ENCODE measurements at regions not wholly inside any gene's neighbourhood (a gene's known extent, or its start where the extent isn't known, plus 50 kb on each side); places are given as distances from the start of the nearest gene placed in this dataset.
"Not testable (repeated sequence)": the region's sequence is repeated elsewhere in the genome, so short reads cannot be mapped to it uniquely, and the experiment has no call there.

DNA sequence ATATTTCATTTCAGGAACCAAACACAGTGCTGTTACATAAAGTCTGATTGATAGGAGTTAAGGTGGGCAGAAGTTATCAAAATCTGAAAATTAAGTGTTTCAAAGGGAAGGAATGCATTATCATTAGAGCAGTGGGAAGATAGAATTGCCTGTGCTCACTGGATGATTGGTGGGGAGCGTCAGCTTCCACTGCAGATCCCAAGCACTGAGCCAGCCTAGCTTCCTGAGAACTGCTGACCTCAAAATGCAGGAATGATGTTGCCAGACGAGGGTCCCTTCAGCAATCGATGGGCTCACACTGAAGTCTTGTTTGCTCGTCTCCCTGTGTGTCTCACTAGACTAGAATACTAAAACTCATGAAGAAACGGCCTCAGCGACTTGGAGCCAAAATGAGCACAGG, 110.0 kb upstream of the PHACTR1 start:
- CTCF ChIA-PET: interaction anchor here (0.7 to 1.8 kb wide), 5 partner anchors 316 to 1022 kb away, joined by 3 to 7 read pairs (median 3); no protein-coding TSS in a partner anchor
- no peak for DNase-seq
- H3K27me3 Mint-ChIP-seq: no peaks in the 10 kb centered on the region
- H3K4me3 Mint-ChIP-seq: no peak overlapping the region
- no peaks in the 10 kb centered on the region for H3K9me3 Mint-ChIP-seq
- H3K36me3 Mint-ChIP-seq: no peaks in the 10 kb centered on the region
- H3K27ac Mint-ChIP-seq: no peak overlapping the region
- no peaks in the 10 kb centered on the region for H3K4me1 Mint-ChIP-seq

DNA sequence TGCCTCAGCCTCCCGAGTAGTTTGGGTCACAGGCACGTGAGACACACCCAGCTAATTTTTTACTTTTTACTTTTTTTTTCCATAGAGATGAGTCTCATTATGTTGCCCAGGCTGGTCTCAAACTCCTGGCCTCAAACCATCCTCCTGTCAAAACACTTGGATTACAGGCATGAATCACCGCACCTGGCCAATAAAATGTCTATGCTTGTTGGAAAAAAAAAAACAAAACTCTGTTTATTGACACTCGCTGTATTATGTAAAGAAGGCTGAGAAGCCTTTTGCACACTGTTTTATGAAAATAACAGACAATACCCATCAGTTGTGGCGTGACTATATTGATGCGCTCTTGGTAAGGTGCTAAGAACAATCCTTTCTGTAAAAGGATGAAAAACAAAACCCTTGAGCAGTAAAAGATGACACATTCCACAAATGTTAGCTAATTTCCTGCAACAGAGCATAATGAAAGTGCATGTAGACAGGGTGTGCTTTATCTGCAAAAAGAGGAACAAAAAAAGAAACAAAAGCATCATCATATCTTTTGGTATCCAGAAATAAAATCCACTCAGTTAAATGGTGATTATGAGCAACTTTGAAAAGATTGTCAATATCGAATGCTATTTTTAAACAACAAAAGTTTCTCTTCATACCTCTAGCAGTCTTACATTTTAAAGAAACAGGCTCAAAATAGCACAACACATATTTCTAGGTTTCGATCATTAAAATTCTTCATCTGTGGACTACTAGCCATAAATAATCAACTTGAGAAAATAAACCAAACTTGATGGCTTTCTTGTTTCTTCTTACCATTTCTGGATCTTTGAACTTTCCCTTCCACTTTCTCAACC, 108.3 kb upstream of the PHACTR1 start:
- DNase-seq: no peak
- no peaks in the 10 kb centered on the region for H3K27me3 Mint-ChIP-seq
- H3K4me1 Mint-ChIP-seq: no peaks in the 10 kb centered on the region

DNA sequence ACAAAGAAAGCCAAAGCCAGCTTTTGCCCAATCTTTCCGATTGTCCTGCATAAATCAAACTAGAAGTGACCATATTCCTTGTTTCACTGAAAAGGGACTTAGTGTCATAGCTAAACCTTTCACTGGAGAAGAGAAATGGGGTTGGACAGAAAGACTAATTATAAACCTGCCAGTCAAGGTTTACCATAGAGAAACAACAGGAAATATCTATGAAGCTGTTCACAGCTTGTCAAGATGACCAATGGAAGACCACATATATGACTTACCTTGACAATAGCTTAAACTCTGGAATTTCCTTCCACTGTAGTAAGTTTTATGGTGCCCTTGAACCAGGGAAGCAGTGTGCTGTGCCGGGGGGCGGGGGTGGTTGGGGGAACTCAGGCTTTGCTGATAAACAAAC, 107.7 kb upstream of the PHACTR1 start:
- Mint-ChIP-seq H3K4me1 (no peaks in the 10 kb centered on the region), H3K27me3 (no peaks in the 10 kb centered on the region), H3K4me3 (no peak overlapping the region), H3K27ac (no peak overlapping the region), H3K9me3 (no peaks in the 10 kb centered on the region), H3K36me3 (no peaks in the 10 kb centered on the region)
- no peak for DNase-seq
- CTCF ChIA-PET: no interaction called here

More for the DNA sequence above, 108.3 kb upstream of the PHACTR1 start:
- Mint-ChIP-seq H3K36me3 (no peaks in the 10 kb centered on the region), H3K9me3 (no peaks in the 10 kb centered on the region), H3K27ac (no peak overlapping the region), H3K4me3 (no peak overlapping the region)
- CTCF ChIA-PET: no interaction called here

DNA sequence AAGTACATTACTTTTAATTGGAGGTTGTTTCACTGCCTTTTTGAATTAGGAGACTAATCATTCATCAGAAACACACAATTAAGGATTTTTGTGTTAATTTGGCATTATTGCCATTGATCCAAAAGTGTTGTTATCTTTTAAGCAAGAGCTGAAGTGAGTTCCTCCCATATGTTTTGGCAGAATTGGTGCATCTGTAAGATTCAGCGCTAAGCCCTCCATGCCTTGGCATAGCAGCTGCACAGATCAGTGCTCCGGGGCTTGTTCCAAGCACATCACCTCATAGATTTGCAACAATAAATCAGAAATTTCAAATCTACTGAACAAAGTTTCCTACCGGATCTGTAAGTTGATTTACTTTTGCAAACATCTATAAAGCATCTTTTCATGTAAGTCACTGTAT, 106.8 kb upstream of the PHACTR1 start:
- CTCF ChIA-PET: no interaction called here
- Mint-ChIP-seq H3K9me3 (no peaks in the 10 kb centered on the region), H3K27ac (no peak overlapping the region), H3K36me3 (no peaks in the 10 kb centered on the region), H3K27me3 (no peaks in the 10 kb centered on the region), H3K4me3 (no peak overlapping the region), H3K4me1 (no peaks in the 10 kb centered on the region)
- DNase-seq: no peak

DNA sequence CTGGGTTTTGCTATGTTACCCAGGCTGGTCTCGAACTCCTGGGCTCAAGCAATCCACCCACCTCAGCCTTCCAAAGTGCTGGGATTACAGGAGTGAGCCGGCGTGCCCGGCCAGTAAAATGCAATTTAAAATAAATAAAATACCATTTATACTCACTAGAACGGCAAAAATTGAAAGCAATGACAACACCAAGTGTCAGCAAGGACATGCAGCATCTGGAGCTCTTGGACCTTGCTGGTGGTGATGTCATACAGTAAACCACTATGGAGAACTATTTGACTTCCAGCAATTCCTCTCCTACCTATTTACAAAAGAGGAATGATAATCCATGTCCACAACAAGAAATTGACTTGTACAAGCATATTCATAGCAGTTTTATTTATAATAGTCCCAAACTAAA, 105.7 kb upstream of the PHACTR1 start:
- no peak for DNase-seq
- H3K27ac Mint-ChIP-seq: no peak overlapping the region
- H3K27me3 Mint-ChIP-seq: no peaks in the 10 kb centered on the region
- CTCF ChIA-PET: interaction anchor here (0.7 kb wide), 1 partner anchor 453 kb away, joined by 3 read pairs; no protein-coding TSS in a partner anchor
- H3K36me3 Mint-ChIP-seq: no peaks in the 10 kb centered on the region
- H3K4me1 Mint-ChIP-seq: no peaks in the 10 kb centered on the region
- H3K4me3 Mint-ChIP-seq: no peak overlapping the region
- no peaks in the 10 kb centered on the region for H3K9me3 Mint-ChIP-seq

DNA sequence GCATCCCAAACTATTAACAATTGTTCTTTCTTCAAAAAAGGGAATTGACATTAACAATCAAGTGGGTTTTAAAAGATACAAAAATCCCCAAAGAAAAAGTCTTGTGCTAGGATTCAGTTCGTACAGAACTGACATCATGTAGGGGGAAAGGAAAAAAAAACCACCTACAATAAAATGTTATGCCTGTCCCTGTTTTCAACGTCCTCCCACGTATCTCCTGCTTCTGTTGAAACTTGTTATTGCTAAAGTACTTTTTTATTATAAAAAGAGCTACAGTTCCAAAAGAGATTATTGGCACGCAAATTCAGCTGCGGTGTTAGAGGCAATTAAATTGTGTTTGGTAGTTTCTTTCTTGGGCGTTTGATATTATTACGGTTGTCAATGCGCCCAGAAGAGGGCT, 102.8 kb upstream of the PHACTR1 start:
- no peak overlapping the region for H3K27ac Mint-ChIP-seq
- no peaks in the 10 kb centered on the region for H3K4me1 Mint-ChIP-seq
- CTCF ChIA-PET: no interaction called here
- no peaks in the 10 kb centered on the region for H3K9me3 Mint-ChIP-seq
- H3K4me3 Mint-ChIP-seq: no peak overlapping the region
- H3K36me3 Mint-ChIP-seq: no peaks in the 10 kb centered on the region
- H3K27me3 Mint-ChIP-seq: no peaks in the 10 kb centered on the region
- no peak for DNase-seq

DNA sequence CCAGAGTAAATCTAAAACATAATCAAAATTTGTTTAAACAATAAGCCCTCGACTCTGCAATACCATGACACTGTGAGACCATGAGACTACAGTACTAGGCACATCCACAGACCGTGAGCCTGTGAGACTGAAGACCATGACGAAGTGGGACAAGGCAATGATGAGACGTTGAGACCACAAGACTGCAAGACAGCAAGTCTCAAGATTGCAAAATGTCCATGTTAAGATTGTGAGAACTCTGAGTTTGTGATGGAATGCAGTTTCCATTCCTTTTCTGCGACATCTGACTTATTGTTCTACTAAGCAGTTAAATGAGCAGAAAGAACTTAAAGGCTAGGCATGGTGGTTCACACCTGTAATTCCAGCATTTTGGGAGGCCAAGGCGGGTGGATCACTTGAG, 102.1 kb upstream of the PHACTR1 start:
- CTCF ChIA-PET: no interaction called here
- Mint-ChIP-seq H3K27me3 (no peaks in the 10 kb centered on the region), H3K9me3 (no peaks in the 10 kb centered on the region), H3K27ac (no peak overlapping the region), H3K4me1 (no peaks in the 10 kb centered on the region), H3K4me3 (no peak overlapping the region), H3K36me3 (no peaks in the 10 kb centered on the region)
- DNase-seq: no peak

DNA sequence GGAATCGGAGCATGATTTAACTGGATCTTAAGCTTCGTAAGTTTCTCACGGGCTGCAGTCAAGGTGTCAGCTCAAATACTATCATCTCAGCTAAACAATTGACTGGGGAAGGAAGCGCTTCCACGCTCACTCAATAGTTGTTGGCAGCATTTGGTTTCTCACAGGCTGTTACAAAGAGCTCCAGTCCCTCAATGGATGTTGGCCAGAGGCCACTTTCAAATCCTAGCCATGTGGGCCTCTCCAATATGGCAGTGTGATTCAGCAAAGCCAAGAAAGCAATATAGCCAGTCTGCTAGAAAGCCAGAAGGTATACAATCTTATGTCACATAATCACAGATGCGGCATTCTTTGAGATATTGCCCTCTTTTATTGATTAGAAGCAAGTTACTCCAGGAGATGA, 98.3 kb upstream of the PHACTR1 start:
- no peaks in the 10 kb centered on the region for H3K9me3 Mint-ChIP-seq
- no peak overlapping the region for H3K27ac Mint-ChIP-seq
- CTCF ChIA-PET: no interaction called here
- H3K36me3 Mint-ChIP-seq: no peaks in the 10 kb centered on the region
- DNase-seq: no peak
- H3K4me3 Mint-ChIP-seq: no peak overlapping the region
- H3K4me1 Mint-ChIP-seq: no peaks in the 10 kb centered on the region
- no peaks in the 10 kb centered on the region for H3K27me3 Mint-ChIP-seq

DNA sequence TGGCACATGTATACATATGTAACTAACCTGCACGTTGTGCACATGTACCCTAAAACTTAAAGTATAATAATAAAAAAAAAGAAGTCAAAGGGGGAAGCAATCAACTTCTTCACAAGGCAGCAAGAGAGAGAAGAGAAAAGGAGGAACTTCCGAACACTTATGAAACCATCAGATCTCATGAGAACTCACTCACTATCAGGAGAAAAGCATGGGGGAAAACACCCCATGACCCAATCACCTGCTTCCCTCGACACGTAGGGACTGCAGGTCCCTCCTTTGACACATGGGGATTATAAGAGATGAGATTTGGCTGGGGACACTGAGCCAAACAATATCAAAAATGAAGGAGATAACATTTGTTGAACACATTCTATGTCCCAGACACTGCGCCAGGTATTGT, 94.8 kb upstream of the PHACTR1 start:
- H3K4me1 Mint-ChIP-seq: no peaks in the 10 kb centered on the region
- H3K36me3 Mint-ChIP-seq: no peaks in the 10 kb centered on the region
- H3K27me3 Mint-ChIP-seq: no peaks in the 10 kb centered on the region
- H3K4me3 Mint-ChIP-seq: no peak overlapping the region
- H3K27ac Mint-ChIP-seq: no peak overlapping the region
- CTCF ChIA-PET: no interaction called here
- no peak for DNase-seq
- H3K9me3 Mint-ChIP-seq: no peaks in the 10 kb centered on the region

DNA sequence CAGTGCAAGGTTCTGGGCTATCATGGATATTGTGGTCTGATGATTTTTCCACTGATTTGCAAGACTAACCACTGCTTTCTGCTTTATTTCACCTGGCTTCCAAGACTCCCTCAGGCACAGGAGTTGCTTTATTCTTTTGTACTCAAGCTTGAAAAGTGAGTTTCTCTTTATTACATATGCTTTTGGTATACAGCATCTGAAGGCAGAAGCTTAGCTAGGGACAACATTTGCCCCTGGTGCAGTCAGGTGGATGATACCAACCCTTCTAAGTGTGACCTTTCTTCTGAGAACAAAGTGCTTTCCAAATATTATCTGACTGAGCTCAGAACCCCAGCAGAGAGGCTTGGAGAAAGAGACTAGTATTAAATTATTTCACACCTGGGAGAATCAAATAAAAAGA, 94.0 kb upstream of the PHACTR1 start:
- H3K27me3 Mint-ChIP-seq: no peaks in the 10 kb centered on the region
- H3K4me1 Mint-ChIP-seq: no peaks in the 10 kb centered on the region
- CTCF ChIA-PET: no interaction called here
- DNase-seq: no peak
- no peak overlapping the region for H3K27ac Mint-ChIP-seq
- H3K9me3 Mint-ChIP-seq: no peaks in the 10 kb centered on the region
- H3K36me3 Mint-ChIP-seq: no peaks in the 10 kb centered on the region
- no peak overlapping the region for H3K4me3 Mint-ChIP-seq

DNA sequence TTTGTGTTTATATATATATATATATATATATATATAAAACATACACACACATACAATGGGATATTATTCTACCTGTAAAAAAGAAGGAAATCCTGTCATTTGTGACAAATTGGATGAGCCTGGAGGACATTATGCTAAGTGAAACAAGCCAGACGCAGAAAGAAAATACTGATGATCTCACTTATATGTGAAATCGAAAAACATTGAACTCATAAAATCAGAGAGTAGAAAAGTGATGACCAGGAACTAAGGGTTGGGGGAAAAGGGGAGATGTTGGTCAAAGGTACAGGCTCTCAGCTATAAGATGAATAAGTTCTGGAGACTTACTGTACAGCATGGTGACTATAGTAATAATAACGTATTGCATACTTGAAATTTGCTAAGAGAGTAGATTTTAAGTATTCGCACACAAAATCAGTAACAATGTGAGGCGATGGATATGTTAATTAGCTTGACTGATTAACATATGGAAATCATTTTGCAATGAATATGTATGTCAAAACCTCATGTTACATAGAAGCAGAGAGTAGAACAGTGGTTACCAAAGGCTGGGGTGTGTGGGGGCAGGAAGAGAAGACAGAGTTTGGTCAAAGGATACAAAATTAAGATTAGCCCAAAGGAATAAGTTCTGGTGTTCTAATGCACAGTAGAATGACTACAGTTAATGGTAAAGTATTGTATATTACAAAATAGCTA, 92.3 kb upstream of the PHACTR1 start:
- CTCF ChIA-PET: no interaction called here
- H3K36me3 Mint-ChIP-seq: no peaks in the 10 kb centered on the region
- no peak for DNase-seq
- H3K4me1 Mint-ChIP-seq: no peaks in the 10 kb centered on the region
- no peaks in the 10 kb centered on the region for H3K27me3 Mint-ChIP-seq
- no peak overlapping the region for H3K27ac Mint-ChIP-seq
- no peaks in the 10 kb centered on the region for H3K9me3 Mint-ChIP-seq
- H3K4me3 Mint-ChIP-seq: no peak overlapping the region

DNA sequence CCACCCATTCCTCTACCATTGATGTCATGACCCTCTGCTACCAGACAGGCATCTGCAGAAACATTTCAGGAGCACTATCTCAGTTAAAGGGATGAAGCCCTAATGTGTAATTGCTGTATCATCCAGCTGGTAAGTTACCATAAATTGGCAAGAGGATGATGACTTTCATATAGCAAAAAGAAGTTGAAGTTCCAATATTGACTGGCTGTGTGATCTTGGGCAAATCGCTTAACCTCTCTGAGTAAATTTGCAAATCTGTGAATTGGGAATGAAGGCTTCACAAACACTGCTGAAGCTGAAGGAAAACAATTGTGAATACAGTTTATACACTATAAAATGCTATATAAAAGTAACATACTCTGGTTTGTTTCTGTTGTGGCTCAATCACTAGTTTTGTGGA, 89.5 kb upstream of the PHACTR1 start:
- Mint-ChIP-seq H3K4me3 (no peak overlapping the region), H3K27ac (no peak overlapping the region), H3K4me1 (no peaks in the 10 kb centered on the region), H3K27me3 (no peaks in the 10 kb centered on the region), H3K36me3 (no peaks in the 10 kb centered on the region), H3K9me3 (no peaks in the 10 kb centered on the region)
- CTCF ChIA-PET: interaction anchor here (1.7 kb wide), 1 partner anchor 11 kb away, joined by 3 read pairs; no protein-coding TSS in a partner anchor
- no peak for DNase-seq

DNA sequence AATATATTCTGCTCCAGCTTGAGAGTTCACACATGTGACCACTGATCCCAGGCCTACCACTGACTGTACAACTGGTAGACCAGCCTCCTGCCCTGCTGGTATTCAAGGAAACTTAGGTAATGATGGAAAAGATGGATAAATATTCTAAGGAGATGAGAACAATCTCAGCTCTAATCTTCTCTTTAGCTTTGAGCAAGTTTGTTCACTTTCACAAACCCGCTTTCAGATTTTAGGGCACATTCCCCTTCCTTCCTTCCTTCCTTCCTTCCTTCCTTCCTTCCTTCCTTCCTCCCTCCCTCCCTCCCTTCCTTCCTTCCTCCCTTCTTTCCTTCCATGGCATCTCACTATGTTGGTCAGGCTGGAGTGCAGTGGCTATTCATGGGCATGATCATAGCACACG, 88.2 kb upstream of the PHACTR1 start:
- H3K4me3 Mint-ChIP-seq: no peak overlapping the region
- no peaks in the 10 kb centered on the region for H3K36me3 Mint-ChIP-seq
- CTCF ChIA-PET: interaction anchor here (1.7 kb wide), 1 partner anchor 10 kb away, joined by 3 read pairs; no protein-coding TSS in a partner anchor
- no peaks in the 10 kb centered on the region for H3K4me1 Mint-ChIP-seq
- DNase-seq: no peak
- no peaks in the 10 kb centered on the region for H3K27me3 Mint-ChIP-seq
- no peak overlapping the region for H3K27ac Mint-ChIP-seq
- no peaks in the 10 kb centered on the region for H3K9me3 Mint-ChIP-seq

DNA sequence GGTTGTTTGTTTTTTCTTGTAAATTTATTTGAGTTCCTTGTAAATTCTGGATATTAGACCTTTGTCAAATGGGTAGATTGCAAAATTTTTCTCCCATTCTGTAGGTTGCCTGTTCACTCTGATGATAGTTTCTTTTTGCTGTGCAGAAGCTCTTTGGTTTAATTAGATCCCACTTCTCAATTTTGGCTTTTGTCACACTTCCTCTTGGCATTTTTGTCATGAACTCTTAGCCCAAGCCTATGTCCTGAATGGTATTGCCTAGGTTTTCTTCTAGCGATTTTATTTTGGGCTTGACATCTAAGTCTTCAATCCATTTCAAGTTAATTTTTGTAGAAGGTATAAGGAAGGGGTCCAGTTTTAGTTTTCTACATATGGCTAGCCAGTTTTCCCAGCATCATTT, 82.8 kb upstream of the PHACTR1 start:
- H3K4me3 Mint-ChIP-seq, H3K27ac Mint-ChIP-seq, CTCF ChIA-PET, H3K27me3 Mint-ChIP-seq, H3K4me1 Mint-ChIP-seq, DNase-seq, H3K9me3 Mint-ChIP-seq, H3K36me3 Mint-ChIP-seq: not testable (repeated sequence)

DNA sequence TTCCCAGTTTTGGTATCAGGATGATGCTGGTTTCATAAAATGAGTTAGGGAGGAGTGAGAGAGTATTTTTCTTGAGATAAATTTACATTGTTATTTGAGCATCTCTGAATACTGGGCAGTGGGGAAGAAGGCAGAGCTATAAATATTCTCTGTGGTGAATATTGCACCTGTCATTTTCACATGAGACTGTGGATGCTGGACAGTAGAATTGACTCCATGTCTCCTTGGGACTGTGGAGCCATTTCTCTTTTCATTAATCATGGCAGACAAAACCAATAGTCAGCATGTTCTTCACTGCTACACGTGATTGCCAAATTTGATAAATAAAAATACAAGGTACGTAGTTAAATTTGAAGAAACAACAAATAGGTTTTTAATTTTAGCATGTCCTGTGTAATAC, 81.2 kb upstream of the PHACTR1 start:
- no peak for DNase-seq
- CTCF ChIA-PET: interaction anchor here (1.3 kb wide), 1 partner anchor 258 kb away, joined by 4 read pairs; no protein-coding TSS in a partner anchor
- no peak overlapping the region for H3K27ac Mint-ChIP-seq
- H3K4me1 Mint-ChIP-seq: no peaks in the 10 kb centered on the region
- no peak overlapping the region for H3K4me3 Mint-ChIP-seq
- no peaks in the 10 kb centered on the region for H3K36me3 Mint-ChIP-seq
- H3K27me3 Mint-ChIP-seq: no peaks in the 10 kb centered on the region
- H3K9me3 Mint-ChIP-seq: peaks cover 1% of the 10 kb centered on the region

All from activated naive CD4-positive, alpha-beta T cell treated with anti-CD3 and anti-CD28 coated beads, Interleukin-2, amount 10 ng/mL, durations not matched to agents 7 days and 5 days (primary cell).